Peyer's patch (tissue), 4 donors: ENCODE measurements at regions not wholly inside any gene's neighbourhood (a gene's known extent, or its start where the extent isn't known, plus 50 kb on each side); places are given as distances from the start of the nearest gene placed in this dataset.

ENCODE experiments used
- CTCF ChIP-seq, 6 experiments: fragments of 450-650 bp in 4 of 6; fragments of 200-600 bp in 2 of 6; sonication (generic) in 1 of 6; IDR thresholded peaks; one replicate each; pipeline ENCODE4 v1.5.1; 2017 to 2019; ENCODE audit warnings: antibody characterized with exemption in 6 of 6, mild to moderate bottlenecking in 3 of 6, moderate library complexity in 1 of 6
- POLR2A ChIP-seq, 2 donors: fragments of 450-650 bp; IDR thresholded peaks; one replicate each; pipeline ENCODE4 v1.5.1; 2017; ENCODE audit warnings: antibody characterized with exemption in 2 of 2, mild to moderate bottlenecking in 2 of 2, moderate library complexity in 2 of 2

GRCh38 chr4:134537701-134538100, 336.1 kb upstream of the PABPC4L start:
- TF ChIP-seq CTCF (IDR thresholded peaks at IDR 0.05) (no peak), POLR2A (IDR thresholded peaks at IDR 0.05) (no peak)
